ENCODE measurements at regions not wholly inside any gene's neighbourhood (a gene's known extent, or its start where the extent isn't known, plus 50 kb on each side); places are given as distances from the start of the nearest gene placed in this dataset.

- Mint-ChIP-seq H3K36me3 (no peaks in the 10 kb centered on the region), H3K9me3 (peaks cover 0 to 4% (median 3%) of the 10 kb centered on the region in 3 donors), H3K27me3 (peaks cover 1% of the 10 kb centered on the region), H3K4me3 (no peak overlapping the region), H3K4me1 (no peaks in the 10 kb centered on the region), H3K27ac (no peak overlapping the region)
Observed at GRCh38 chr22:47591016-47591415, 828.6 kb downstream of the TBC1D22A start.

- H3K27ac Mint-ChIP-seq, result no peak overlapping the region
- no peaks in the 10 kb centered on the region for H3K36me3 Mint-ChIP-seq
- no peaks in the 10 kb centered on the region for H3K4me1 Mint-ChIP-seq
- H3K27me3 Mint-ChIP-seq, result peaks cover 1% of the 10 kb centered on the region
- H3K4me3 Mint-ChIP-seq, result no peak overlapping the region
- peaks cover 4 to 10% (median 5%) of the 10 kb centered on the region in 3 donors for H3K9me3 Mint-ChIP-seq
Observed at GRCh38 chr22:47589271-47590250, 827.1 kb downstream of the TBC1D22A start.

GRCh38 chr22:47588578-47588960, 826.1 kb downstream of the TBC1D22A start:
- no peak overlapping the region for H3K4me3 Mint-ChIP-seq

GRCh38 chr22:47587861-47588577, 825.6 kb downstream of the TBC1D22A start:
- Mint-ChIP-seq H3K9me3 (peaks cover 4 to 18% (median 5%) of the 10 kb centered on the region in 3 donors), H3K27ac (no peak overlapping the region), H3K4me3 (no peak overlapping the region), H3K4me1 (no peaks in the 10 kb centered on the region), H3K27me3 (peaks cover 1% of the 10 kb centered on the region), H3K36me3 (no peaks in the 10 kb centered on the region)

More at GRCh38 chr22:47588578-47588960, 826.1 kb downstream of the TBC1D22A start:
- peak overlapping the region in 1 of 3 donors; percentile 17 for H3K27ac Mint-ChIP-seq
- H3K9me3 Mint-ChIP-seq, result peaks cover 4 to 18% (median 5%) of the 10 kb centered on the region in 3 donors
- H3K36me3 Mint-ChIP-seq, result no peaks in the 10 kb centered on the region
- H3K4me1 Mint-ChIP-seq, result no peaks in the 10 kb centered on the region
- peaks cover 1% of the 10 kb centered on the region for H3K27me3 Mint-ChIP-seq

GRCh38 chr22:47587361-47587760, 824.9 kb downstream of the TBC1D22A start:
- H3K4me3 Mint-ChIP-seq, result no peak overlapping the region
- no peak overlapping the region for H3K27ac Mint-ChIP-seq
- H3K27me3 Mint-ChIP-seq, result peaks cover 1% of the 10 kb centered on the region
- peaks cover 4 to 18% (median 5%) of the 10 kb centered on the region in 3 donors for H3K9me3 Mint-ChIP-seq
- H3K4me1 Mint-ChIP-seq, result no peaks in the 10 kb centered on the region
- no peaks in the 10 kb centered on the region for H3K36me3 Mint-ChIP-seq

GRCh38 chr22:47586946-47587345, 824.5 kb downstream of the TBC1D22A start:
- H3K36me3 Mint-ChIP-seq, result no peaks in the 10 kb centered on the region
- peaks cover 4 to 18% (median 5%) of the 10 kb centered on the region in 3 donors for H3K9me3 Mint-ChIP-seq
- no peak overlapping the region for H3K4me3 Mint-ChIP-seq
- no peaks in the 10 kb centered on the region for H3K4me1 Mint-ChIP-seq
- peaks cover 1% of the 10 kb centered on the region for H3K27me3 Mint-ChIP-seq
- no peak overlapping the region for H3K27ac Mint-ChIP-seq

GRCh38 chr22:47586038-47586437, 823.6 kb downstream of the TBC1D22A start:
- Mint-ChIP-seq H3K9me3 (peaks cover 5 to 21% (median 8%) of the 10 kb centered on the region in 3 donors), H3K27me3 (peaks cover 1% of the 10 kb centered on the region), H3K27ac (no peak overlapping the region), H3K36me3 (no peaks in the 10 kb centered on the region), H3K4me3 (no peak overlapping the region), H3K4me1 (no peaks in the 10 kb centered on the region)

- Mint-ChIP-seq H3K9me3 (peaks cover 5 to 20% (median 10%) of the 10 kb centered on the region in 3 donors), H3K36me3 (no peaks in the 10 kb centered on the region), H3K27me3 (peaks cover 1% of the 10 kb centered on the region), H3K4me1 (no peaks in the 10 kb centered on the region), H3K4me3 (no peak overlapping the region), H3K27ac (no peak overlapping the region)
Observed at GRCh38 chr22:47583959-47584562, 821.6 kb downstream of the TBC1D22A start.

GRCh38 chr22:47582067-47582466, 819.6 kb downstream of the TBC1D22A start:
- H3K36me3 Mint-ChIP-seq, result no peaks in the 10 kb centered on the region
- H3K27me3 Mint-ChIP-seq, result no peaks in the 10 kb centered on the region

GRCh38 chr22:47580121-47580520, 817.7 kb downstream of the TBC1D22A start:
- H3K4me1 Mint-ChIP-seq, result no peaks in the 10 kb centered on the region
- H3K36me3 Mint-ChIP-seq, result no peaks in the 10 kb centered on the region
- no peak overlapping the region for H3K27ac Mint-ChIP-seq
- peaks cover 0 to 16% (median 9%) of the 10 kb centered on the region in 3 donors for H3K9me3 Mint-ChIP-seq
- no peaks in the 10 kb centered on the region for H3K27me3 Mint-ChIP-seq
- no peak overlapping the region for H3K4me3 Mint-ChIP-seq

More at GRCh38 chr22:47582067-47582466, 819.6 kb downstream of the TBC1D22A start:
- peaks cover 5 to 17% (median 10%) of the 10 kb centered on the region in 3 donors for H3K9me3 Mint-ChIP-seq
- no peaks in the 10 kb centered on the region for H3K4me1 Mint-ChIP-seq
- no peak overlapping the region for H3K4me3 Mint-ChIP-seq
- no peak overlapping the region for H3K27ac Mint-ChIP-seq

GRCh38 chr22:47576908-47577307, 814.5 kb downstream of the TBC1D22A start:
- Mint-ChIP-seq H3K27ac (no peak overlapping the region), H3K4me3 (no peak overlapping the region), H3K36me3 (no peaks in the 10 kb centered on the region), H3K9me3 (peaks cover 0 to 6% (median 3%) of the 10 kb centered on the region in 3 donors), H3K4me1 (no peaks in the 10 kb centered on the region), H3K27me3 (no peaks in the 10 kb centered on the region)

GRCh38 chr22:47575291-47575690, 812.8 kb downstream of the TBC1D22A start:
- no peaks in the 10 kb centered on the region for H3K27me3 Mint-ChIP-seq
- peaks cover 0 to 2% (median 0%) of the 10 kb centered on the region in 3 donors for H3K9me3 Mint-ChIP-seq
- H3K36me3 Mint-ChIP-seq, result no peaks in the 10 kb centered on the region
- H3K4me3 Mint-ChIP-seq, result no peak overlapping the region
- no peak overlapping the region for H3K27ac Mint-ChIP-seq
- H3K4me1 Mint-ChIP-seq, result no peaks in the 10 kb centered on the region

GRCh38 chr22:47574556-47574955, 812.1 kb downstream of the TBC1D22A start:
- H3K4me3 Mint-ChIP-seq, result no peak overlapping the region
- H3K4me1 Mint-ChIP-seq, result no peaks in the 10 kb centered on the region
- no peak overlapping the region for H3K27ac Mint-ChIP-seq

GRCh38 chr22:47573141-47573540, 810.7 kb downstream of the TBC1D22A start:
- no peak overlapping the region for H3K27ac Mint-ChIP-seq
- H3K36me3 Mint-ChIP-seq, result no peaks in the 10 kb centered on the region
- no peaks in the 10 kb centered on the region for H3K27me3 Mint-ChIP-seq
- no peaks in the 10 kb centered on the region for H3K9me3 Mint-ChIP-seq
- H3K4me3 Mint-ChIP-seq, result no peak overlapping the region
- no peaks in the 10 kb centered on the region for H3K4me1 Mint-ChIP-seq

More at GRCh38 chr22:47574556-47574955, 812.1 kb downstream of the TBC1D22A start:
- peaks cover 0 to 1% (median 0%) of the 10 kb centered on the region in 3 donors for H3K9me3 Mint-ChIP-seq
- H3K27me3 Mint-ChIP-seq, result no peaks in the 10 kb centered on the region
- H3K36me3 Mint-ChIP-seq, result no peaks in the 10 kb centered on the region

GRCh38 chr22:47572443-47572842, 810.0 kb downstream of the TBC1D22A start:
- H3K27me3 Mint-ChIP-seq, result no peaks in the 10 kb centered on the region

More at GRCh38 chr22:47572443-47572842, 810.0 kb downstream of the TBC1D22A start:
- Mint-ChIP-seq H3K27ac (no peak overlapping the region), H3K4me3 (no peak overlapping the region), H3K4me1 (no peaks in the 10 kb centered on the region), H3K9me3 (no peaks in the 10 kb centered on the region), H3K36me3 (no peaks in the 10 kb centered on the region)
